GM12892 (cell line): ENCODE measurements at regions not wholly inside any gene's neighbourhood (a gene's known extent, or its start where the extent isn't known, plus 50 kb on each side); places are given as distances from the start of the nearest gene placed in this dataset.

Experiments used
- POLR2A ChIP-seq: IDR thresholded peaks from 2 replicates; pipeline ENCODE4 v1.6.1; 2011; ENCODE audit warnings: low read depth, low read length, control low read depth
- POLR2AphosphoS5 ChIP-seq: IDR thresholded peaks from 2 replicates; pipeline ENCODE4 v1.6.1; 2011; ENCODE audit warnings: low read depth, low read length, control low read depth

DNA sequence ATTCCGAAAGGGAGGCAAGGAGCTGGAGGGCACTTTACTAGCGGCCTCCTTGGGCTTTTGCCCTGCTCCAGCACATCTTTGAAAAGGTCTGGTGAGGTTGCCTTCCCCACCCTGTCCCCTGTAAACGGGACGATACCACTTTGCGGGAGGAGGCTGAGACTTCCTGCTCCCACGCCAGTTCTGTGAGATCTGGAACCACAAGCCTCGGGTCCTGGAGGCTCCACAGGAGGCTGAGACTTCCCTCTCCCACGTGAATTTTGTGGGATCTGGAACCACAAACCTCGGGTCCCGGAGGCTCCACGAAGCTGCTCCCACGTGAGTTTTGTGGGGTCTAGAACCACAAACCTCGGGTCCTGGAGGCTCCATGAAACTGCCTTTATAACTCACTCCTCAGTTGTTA lies 209.3 kb downstream of the DLL1 start:
- TF ChIP-seq POLR2A (no peak), POLR2AphosphoS5 (no peak)
